NK-92 treated with Interleukin-12 subunit alpha and Interleukin-12 subunit beta, amount 100 ng/mL, for 24 hours (cell line): ENCODE measurements at regions not wholly inside any gene's neighbourhood (a gene's known extent, or its start where the extent isn't known, plus 50 kb on each side); places are given as distances from the start of the nearest gene placed in this dataset.
"Not testable (repeated sequence)": the region's sequence is repeated elsewhere in the genome, so short reads cannot be mapped to it uniquely, and the experiment has no call there.

Experiments used
- DNase-seq: peaks from one replicate; lab custom pipeline; 2025; lab: John Stamatoyannopoulos, UW

GRCh38 chr15:96132126-96132525 lies 198.4 kb upstream of the NR2F2 start:
- no peak for DNase-seq

- no peak for DNase-seq
Observed at GRCh38 chr15:96135166-96136093, 195.1 kb upstream of the NR2F2 start.

- no peak for DNase-seq
Observed at GRCh38 chr15:96138985-96139384, 191.5 kb upstream of the NR2F2 start.

GRCh38 chr15:96142498-96142897 lies 188.0 kb upstream of the NR2F2 start:
- DNase-seq = no peak

GRCh38 chr15:96144734-96145133 lies 185.8 kb upstream of the NR2F2 start:
- no peak for DNase-seq

- DNase-seq = no peak
Observed at GRCh38 chr15:96146726-96147125, 183.8 kb upstream of the NR2F2 start.

- no peak for DNase-seq
Observed at GRCh38 chr15:96147267-96147666, 183.2 kb upstream of the NR2F2 start.

- DNase-seq = no peak
Observed at GRCh38 chr15:96150254-96150653, 180.2 kb upstream of the NR2F2 start.

- not testable (repeated sequence) for DNase-seq
Observed at GRCh38 chr15:96151749-96152148, 178.8 kb upstream of the NR2F2 start.

- no peak for DNase-seq
Observed at GRCh38 chr15:96153929-96154328, 176.6 kb upstream of the NR2F2 start.

GRCh38 chr15:96158938-96159337 lies 171.6 kb upstream of the NR2F2 start:
- no peak for DNase-seq

- DNase-seq = no peak
Observed at GRCh38 chr15:96160269-96160668, 170.2 kb upstream of the NR2F2 start.

- no peak for DNase-seq
Observed at GRCh38 chr15:96160800-96161199, 169.7 kb upstream of the NR2F2 start.

- DNase-seq = no peak
Observed at GRCh38 chr15:96162322-96162721, 168.2 kb upstream of the NR2F2 start.

- no peak for DNase-seq
Observed at GRCh38 chr15:96165081-96165480, 165.4 kb upstream of the NR2F2 start.

- DNase-seq = no peak
Observed at GRCh38 chr15:96165775-96166174, 164.7 kb upstream of the NR2F2 start.

- no peak for DNase-seq
Observed at GRCh38 chr15:96166223-96167200, 164.0 kb upstream of the NR2F2 start.

GRCh38 chr15:96170616-96170978 lies 159.9 kb upstream of the NR2F2 start:
- not testable (repeated sequence) for DNase-seq

GRCh38 chr15:96170979-96171739 lies 159.3 kb upstream of the NR2F2 start:
- no peak for DNase-seq

- no peak for DNase-seq
Observed at GRCh38 chr15:96171853-96172296, 158.6 kb upstream of the NR2F2 start.

- no peak for DNase-seq
Observed at GRCh38 chr15:96172417-96172816, 158.1 kb upstream of the NR2F2 start.

- DNase-seq = no peak
Observed at GRCh38 chr15:96176831-96177230, 153.7 kb upstream of the NR2F2 start.
